ENCODE measurements at regions not wholly inside any gene's neighbourhood (a gene's known extent, or its start where the extent isn't known, plus 50 kb on each side); places are given as distances from the start of the nearest gene placed in this dataset.

DNA sequence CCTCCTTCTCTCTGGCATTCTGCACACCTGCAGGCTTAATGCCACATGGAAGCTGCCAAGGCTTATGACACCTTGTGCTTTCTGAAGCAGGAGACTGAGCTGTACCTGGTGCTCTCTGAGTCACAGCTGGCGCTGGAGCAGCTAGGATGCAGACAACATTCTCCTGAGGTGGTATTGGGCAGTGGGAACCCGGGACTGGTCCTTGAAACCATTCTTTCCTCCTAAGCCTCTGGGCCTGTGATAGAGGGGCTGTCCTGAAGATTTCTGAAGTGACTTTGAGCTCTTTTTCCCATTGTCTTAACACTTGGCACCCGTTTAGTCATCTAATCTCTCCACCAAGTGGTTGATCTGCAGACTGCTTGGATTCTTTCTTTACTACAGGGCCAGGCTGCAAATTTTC lies 508.4 kb downstream of the TFEC start:
- TF ChIP-seq CTCF (IDR thresholded peaks at IDR 0.05) (no peak), POLR2A (IDR thresholded peaks at IDR 0.05; ENCODE audit: low read depth) (no peak), EP300 (IDR thresholded peaks at IDR 0.05) (no peak), POLR2AphosphoS5 (IDR thresholded peaks at IDR 0.05) (no peak)
